ENCODE measurements at regions not wholly inside any gene's neighbourhood (a gene's known extent, or its start where the extent isn't known, plus 50 kb on each side); places are given as distances from the start of the nearest gene placed in this dataset.

- DNase-seq = no peak
Measured at GRCh38 chr9:106726070-106726815, 136.7 kb upstream of the ZNF462 start.

GRCh38 chr9:106727969-106728368 is 135.0 kb upstream of the ZNF462 start:
- DNase-seq = no peak

DNA sequence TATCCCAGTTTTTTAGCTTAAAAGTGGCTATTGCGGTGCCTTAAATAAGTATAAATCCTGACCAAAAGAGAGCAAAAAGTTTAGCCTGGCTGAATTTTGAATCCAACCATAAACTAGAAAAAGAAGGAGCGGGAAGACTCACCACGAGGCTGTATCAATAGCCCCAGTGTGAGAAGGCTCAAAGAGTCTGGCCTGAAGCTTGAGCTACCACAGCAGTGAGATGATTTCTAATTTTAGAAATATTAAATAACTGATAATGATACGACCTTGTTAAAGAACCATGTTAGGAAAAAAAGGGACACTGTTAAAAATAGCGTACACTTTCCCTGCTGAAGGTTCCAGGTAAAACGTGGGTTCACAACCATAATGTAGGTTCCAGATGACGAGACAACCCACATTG is 134.1 kb upstream of the ZNF462 start:
- DNase-seq = no peak

- peak; percentile 77 for DNase-seq
Measured at GRCh38 chr9:106731910-106732309, 131.1 kb upstream of the ZNF462 start.

DNA sequence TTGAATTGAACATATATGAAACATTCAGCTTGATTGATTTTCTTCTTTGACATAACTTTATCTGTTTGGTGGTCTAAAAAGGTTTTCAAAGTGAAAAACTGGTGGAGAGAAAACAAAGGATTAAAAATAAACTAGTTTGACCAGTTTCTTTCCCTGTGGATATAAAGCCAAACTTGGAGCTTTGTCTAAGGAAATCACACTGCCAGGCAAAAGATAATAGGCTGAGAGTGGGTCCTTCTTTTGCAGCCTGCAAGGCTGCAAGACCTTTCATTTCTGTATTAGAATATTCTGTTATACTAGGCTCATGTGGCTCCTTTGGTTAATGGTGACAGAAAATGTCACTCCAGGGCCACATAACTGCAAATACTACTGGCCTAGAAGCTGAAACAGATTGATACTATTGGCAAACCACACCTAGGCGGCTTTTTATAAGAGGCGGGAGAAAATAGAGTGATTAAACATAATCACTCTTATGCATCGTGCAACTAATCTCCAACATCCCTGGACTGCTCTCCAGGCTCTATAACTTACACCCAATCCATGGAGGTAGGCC is 129.1 kb upstream of the ZNF462 start:
- DNase-seq = no peak

GRCh38 chr9:106737516-106737915 is 125.5 kb upstream of the ZNF462 start:
- DNase-seq = no peak

DNA sequence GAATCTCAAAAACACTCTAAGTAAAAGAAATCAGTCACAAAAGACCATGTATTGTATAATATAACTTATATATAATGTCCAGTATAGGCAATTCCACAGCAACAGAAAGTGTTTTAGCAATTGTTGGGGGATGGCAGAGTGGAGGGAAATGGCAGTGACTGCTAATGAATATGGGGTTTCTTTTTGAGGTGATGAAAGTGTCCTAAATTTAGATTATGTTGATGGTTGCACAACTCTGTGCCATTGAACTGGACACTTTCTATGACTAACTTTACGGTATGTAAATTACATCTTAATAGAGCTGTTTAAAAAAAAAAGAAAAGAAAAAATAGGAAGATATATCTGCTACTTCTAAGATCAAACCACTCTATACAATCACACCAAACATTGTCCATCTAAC is 124.9 kb upstream of the ZNF462 start:
- no peak for DNase-seq

GRCh38 chr9:106745457-106745856 is 117.5 kb upstream of the ZNF462 start:
- no peak for DNase-seq

DNA sequence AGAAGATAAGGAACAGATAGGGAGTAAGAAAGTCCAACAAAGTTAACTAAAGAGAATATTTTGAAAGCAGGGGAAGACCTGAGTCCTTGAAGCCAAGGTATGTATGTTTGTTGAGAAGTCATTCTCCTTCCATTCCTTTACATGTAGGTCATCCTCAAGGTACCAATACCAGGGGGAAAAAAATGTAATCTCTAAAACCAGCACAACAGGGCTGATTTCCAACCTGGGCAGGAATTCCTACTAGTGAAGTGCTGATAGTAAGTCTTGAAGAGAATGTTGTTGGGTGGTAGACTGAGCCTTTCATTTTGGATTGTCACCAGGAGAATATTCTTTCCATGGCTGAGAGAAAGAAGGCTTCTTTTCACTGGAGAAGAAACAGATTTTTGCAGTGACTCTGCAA is 117.1 kb upstream of the ZNF462 start:
- DNase-seq = no peak

- no peak for DNase-seq
Measured at GRCh38 chr9:106751681-106752080, 111.3 kb upstream of the ZNF462 start.

DNA sequence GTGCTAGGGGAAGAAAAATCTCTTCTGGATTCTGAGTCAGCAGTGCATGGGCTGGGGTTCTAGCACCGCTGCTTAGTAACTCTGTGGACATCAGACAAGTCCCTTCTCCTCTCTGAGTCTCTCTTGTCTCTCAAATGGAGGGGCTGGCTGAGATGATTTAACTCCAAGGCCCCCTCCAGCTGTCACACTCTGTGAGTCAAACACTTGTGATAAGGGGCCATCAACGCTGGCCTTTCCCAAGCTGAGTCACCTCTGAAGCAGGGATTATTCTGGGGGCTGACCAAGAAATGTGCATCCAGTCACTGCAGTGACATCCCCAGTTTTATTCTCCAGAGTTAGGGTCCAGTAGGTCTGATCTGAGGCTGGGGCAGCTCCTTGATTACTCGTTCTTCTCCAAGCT is 110.4 kb upstream of the ZNF462 start:
- DNase-seq = no peak

DNA sequence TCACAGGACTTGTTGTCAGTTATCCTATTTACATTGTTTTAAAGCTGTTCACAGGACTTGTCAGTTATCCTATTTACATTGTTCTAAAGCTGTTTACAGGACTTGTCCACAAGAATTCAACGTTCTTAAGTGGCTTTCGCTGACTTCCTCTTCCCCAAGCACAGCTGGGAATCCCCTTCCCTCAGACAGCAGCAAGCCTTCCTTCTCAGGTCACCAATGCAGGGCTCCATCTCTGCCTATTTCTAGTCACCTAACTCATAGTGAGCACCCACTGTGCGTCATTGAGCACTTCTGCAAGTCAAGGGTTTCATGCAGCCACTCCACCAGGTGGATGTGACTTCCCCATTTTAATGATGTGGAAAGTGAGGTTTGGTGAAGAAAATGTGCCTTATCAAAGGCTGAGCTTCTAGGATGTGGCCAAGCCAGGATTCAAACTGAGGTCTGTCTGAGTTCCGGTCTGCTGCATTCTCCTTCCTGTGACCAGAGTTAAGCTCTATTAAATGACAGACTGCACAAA is 109.8 kb upstream of the ZNF462 start:
- no peak for DNase-seq

- no peak for DNase-seq
Measured at GRCh38 chr9:106755736-106756135, 107.2 kb upstream of the ZNF462 start.

DNA sequence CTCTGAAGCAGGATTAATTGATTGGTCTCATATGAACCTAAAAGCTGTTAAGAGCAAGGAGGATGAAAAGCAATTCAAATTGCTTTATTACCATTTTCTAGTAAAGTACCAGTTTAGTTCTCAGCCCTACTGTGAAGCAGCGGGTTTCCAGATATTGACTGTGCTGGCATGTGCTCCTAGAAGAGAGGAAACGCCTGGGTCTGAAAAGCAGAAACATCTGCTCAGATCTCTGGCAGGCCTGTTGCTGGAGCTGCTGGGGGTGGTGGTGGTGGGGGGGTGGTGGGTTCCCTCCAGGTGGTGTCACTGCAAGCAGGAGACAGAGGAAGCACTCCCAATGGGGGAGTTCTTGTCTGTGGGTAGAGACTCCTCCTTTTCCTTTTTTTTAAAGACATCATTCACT is 105.5 kb upstream of the ZNF462 start:
- DNase-seq = no peak

GRCh38 chr9:106758911-106759310 is 104.1 kb upstream of the ZNF462 start:
- no peak for DNase-seq

GRCh38 chr9:106761493-106761892 is 101.5 kb upstream of the ZNF462 start:
- DNase-seq = no peak

DNA sequence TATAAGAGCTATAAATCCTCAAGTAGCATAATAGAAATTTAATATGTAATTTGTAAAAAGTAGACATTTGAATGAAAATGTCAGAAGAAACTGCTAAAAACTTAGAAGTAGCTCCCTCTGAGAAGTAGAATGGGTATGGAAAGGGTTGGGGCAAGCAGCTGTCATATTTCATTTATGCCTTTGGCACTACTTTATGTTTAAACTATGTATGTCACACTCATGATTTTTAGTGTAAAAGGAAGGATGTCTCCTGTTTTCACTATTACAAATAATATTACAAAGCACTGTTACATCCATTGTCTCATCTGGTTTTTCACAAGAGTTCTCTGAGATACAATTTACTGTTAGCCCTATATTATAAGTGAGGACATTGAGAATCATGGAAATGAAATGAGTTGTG is 96.3 kb upstream of the ZNF462 start:
- DNase-seq = no peak

- no peak for DNase-seq
Measured at GRCh38 chr9:106769331-106769730, 93.6 kb upstream of the ZNF462 start.

DNA sequence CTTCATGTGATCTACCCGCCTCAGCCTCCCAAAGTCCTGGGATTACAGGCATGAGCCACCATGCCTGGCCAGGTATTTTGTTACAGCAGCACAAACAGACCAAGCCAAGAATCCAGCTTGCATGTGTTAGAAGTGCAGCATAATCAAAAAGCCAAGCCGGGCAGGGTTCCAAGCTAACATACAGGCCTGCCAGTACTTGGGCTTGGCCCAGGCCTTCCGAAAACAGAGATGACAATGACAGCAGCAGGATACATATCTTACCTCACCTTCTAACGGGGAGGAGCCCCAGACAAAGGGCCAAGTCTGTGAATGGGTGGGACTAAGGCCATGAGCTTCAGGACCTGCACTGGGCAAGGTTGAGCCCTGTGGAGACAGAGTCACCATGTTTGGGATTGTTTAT is 91.4 kb upstream of the ZNF462 start:
- DNase-seq = no peak

DNA sequence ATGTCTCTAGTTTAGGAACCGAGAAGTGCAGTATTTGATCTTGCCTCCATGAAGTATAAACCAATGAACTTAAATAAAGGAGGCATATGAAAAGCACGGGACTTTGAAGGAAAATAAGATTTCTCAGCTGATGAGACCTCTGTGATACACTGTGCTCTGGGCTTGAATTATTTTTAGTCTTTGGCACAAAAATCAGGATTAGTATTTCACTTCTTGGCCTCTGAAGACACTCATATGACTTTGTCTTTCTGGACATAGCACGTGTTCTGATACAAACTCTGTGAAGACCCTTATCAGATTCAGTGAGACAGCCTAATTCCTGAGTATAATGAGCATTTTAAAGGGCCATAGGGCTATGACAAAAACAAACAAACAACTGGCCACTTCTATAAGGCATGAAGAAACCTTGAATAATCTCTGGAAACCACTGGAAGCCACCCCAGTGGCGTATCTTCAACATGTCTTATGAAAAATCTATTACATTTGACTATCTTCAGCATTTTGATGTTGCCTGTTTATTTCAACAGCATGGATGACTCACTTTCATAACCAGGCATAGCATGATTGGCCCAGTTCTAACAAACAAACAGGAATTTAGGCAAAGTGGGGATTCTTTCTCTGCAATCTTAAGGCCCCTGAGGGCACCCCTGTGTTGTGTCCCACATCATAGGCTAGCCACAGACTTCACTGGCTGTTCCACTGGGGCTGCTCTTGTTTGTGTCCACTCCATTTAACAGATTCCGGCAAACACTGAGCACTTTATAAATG is 90.3 kb upstream of the ZNF462 start:
- no peak for DNase-seq

DNA sequence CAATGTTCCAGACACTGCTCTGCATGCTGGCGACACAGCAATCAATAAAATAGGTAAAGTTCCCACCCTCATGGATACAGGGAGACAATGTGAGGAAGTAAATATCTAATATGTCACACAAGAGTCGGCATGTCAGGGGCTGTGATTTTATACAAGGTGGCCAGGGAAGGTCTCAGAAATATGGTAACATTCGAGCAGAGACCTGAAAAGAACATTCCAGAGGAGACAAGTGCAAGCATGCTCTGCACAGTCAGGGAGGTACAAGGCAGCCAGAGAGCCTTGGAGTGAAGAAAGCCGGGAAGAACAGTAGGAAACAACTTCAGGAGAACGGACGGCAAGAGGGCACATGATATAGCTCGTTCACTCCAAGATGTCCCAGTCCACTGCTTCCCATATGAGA is 89.2 kb upstream of the ZNF462 start:
- DNase-seq = no peak

DNA sequence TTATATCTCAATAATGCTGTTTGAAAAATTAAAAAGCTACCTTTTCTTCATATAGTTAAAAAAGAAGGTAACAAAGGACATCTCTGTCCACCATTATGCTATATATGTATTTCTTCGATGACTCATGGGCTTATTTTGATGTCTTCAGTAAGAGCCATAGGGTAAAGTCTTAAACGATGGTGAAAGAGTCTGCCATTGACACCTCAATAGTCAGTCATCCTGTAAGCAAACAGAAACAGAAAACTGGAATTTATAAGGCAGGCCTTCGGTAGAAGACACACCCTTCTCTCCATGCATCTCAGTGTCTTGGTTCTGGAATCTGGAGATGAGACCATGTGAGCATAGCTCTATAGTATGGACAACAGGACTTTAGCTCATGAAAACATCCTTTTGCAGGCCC is 87.0 kb upstream of the ZNF462 start:
- DNase-seq = no peak

- no peak for DNase-seq
Measured at GRCh38 chr9:106779796-106780195, 83.2 kb upstream of the ZNF462 start.

- DNase-seq = no peak
Measured at GRCh38 chr9:106783121-106783520, 79.8 kb upstream of the ZNF462 start.
